K562 (cell line): ENCODE measurements at regions not wholly inside any gene's neighbourhood (a gene's known extent, or its start where the extent isn't known, plus 50 kb on each side); places are given as distances from the start of the nearest gene placed in this dataset.
A peak's percentile ranks its signal among the peaks of the same experiment; 100 is the strongest.

ENCODE experiments used
- ATAC-seq: fragments of 200-7000 bp; cut with Tn5 transposase; 3 replicates; pipeline ENCODE4 v1.9.1; 2020; ENCODE audit warnings: moderate library complexity
- BruUV-seq: library from RNA; stranded (reverse); fragments of 400-500 nt; replicated peaks from 2 replicates; lab custom pipeline; 2021; lab: Mats Ljungman, UMichigan
- CTCF ChIA-PET: fragments of 300-600 bp; formaldehyde crosslinking; extraction: SDS; loops from one replicate; lab custom pipeline; 2021; ENCODE audit warnings: low intra/inter-chr PET ratio; lab: Yijun Ruan, JAX
- POLR2A ChIA-PET: fragments of 300-600, 350-650 bp; sonication (Branson Sonifier 250); formaldehyde crosslinking; extraction: SDS; loops from one replicate; lab custom pipeline; 2021; ENCODE audit warnings: antibody characterized with exemption, inconsistent platforms; lab: Yijun Ruan, JAX
- DNase-seq, 4 experiments: peaks; one replicate each; pipeline versions ENCODE4 v3.0.0 to v3.0.0-alpha.2; 2011 to 2018; ENCODE audit warnings: low spot score in 3 of 4, mixed read lengths in 3 of 4; ENCODE audit errors: extremely low read depth in 1 of 4
- FAIRE-seq: peaks from 2 replicates; lab custom pipeline; 2011; peaks lifted over from hg19 to GRCh38; lab: Jason Lieb, UNC
- H2AFZ ChIP-seq: 2 replicates; pipeline ENCODE4 v1.6.0; 2011; ENCODE audit warnings: low read depth, low read length, control low read depth, inconsistent platforms
- H3K27ac ChIP-seq: fragments of 200-600 bp; 3 replicates; pipeline ENCODE4 v1.8.0; 2011; ENCODE audit warnings: low read depth, mild to moderate bottlenecking, control low read depth, inconsistent platforms, low read length, moderate library complexity, mixed read lengths; ENCODE audit errors: extremely low read depth
- H3K27me3 ChIP-seq, 2 experiments: fragments of 300-600 bp in 1 of 2; 2 replicates in 1 of 2; 3 replicates in 1 of 2; pipeline versions ENCODE4 v1.6.0 to v1.8.0; 2011; ENCODE audit warnings: inconsistent platforms in 2 of 2, low read length in 2 of 2, mild to moderate bottlenecking in 1 of 2, mixed read lengths in 1 of 2, moderate library complexity in 1 of 2; ENCODE audit not compliant: control insufficient read depth in 2 of 2, insufficient read depth in 2 of 2
- H3K36me3 ChIP-seq: fragments of 300-600 bp; 3 replicates; pipeline ENCODE4 v1.8.0; 2011; ENCODE audit warnings: mild to moderate bottlenecking, low read length, inconsistent platforms; ENCODE audit not compliant: control insufficient read depth, insufficient read depth
- H3K4me1 ChIP-seq, 2 experiments: fragments of 200-600 bp in 1 of 2; replicated peaks in 1 of 2; 2 replicates in 1 of 2; 3 replicates in 1 of 2; pipeline versions ENCODE4 v1.5.1 to v1.8.0; 2011; ENCODE audit warnings: inconsistent platforms in 2 of 2, low read length in 2 of 2, mild to moderate bottlenecking in 1 of 2, mixed read lengths in 1 of 2, moderate library complexity in 1 of 2; ENCODE audit not compliant: control insufficient read depth in 2 of 2, insufficient read depth in 2 of 2
- H3K4me2 ChIP-seq: 2 replicates; pipeline ENCODE4 v1.6.1; 2011; ENCODE audit warnings: low read length, control low read depth, inconsistent platforms, mixed read lengths; ENCODE audit not compliant: insufficient read depth
- H3K4me3 ChIP-seq: fragments of 200-600 bp; sonication (generic), shearing (Covaris generic); 2 replicates; pipeline ENCODE4 v1.5.1; 2016; ENCODE audit warnings: control low read depth, inconsistent platforms
- H3K79me2 ChIP-seq: fragments of 200-600 bp; 3 replicates; pipeline ENCODE4 v1.8.0; 2011; ENCODE audit warnings: low read length, inconsistent platforms; ENCODE audit not compliant: control insufficient read depth, insufficient read depth
- H3K9ac ChIP-seq, 2 experiments: 2 replicates each; pipeline versions ENCODE4 v1.6.0 to v1.6.1; 2011; ENCODE audit warnings: low read depth in 2 of 2, low read length in 2 of 2, control low read depth in 1 of 2, inconsistent platforms in 1 of 2, mild to moderate bottlenecking in 1 of 2, mixed read lengths in 1 of 2; ENCODE audit not compliant: insufficient read depth in 1 of 2
- H3K9me1 ChIP-seq: one replicate; pipeline ENCODE4 v1.6.0; 2011; ENCODE audit warnings: inconsistent platforms, mild to moderate bottlenecking, low read length, moderate library complexity; ENCODE audit not compliant: control insufficient read depth, insufficient read depth
- H3K9me3 ChIP-seq: replicated peaks from 2 replicates; pipeline ENCODE4 v1.5.1; 2011; ENCODE audit warnings: low read depth, low read length, inconsistent platforms; ENCODE audit not compliant: control insufficient read depth, insufficient read depth
- H4K20me1 ChIP-seq: replicated peaks from 2 replicates; pipeline ENCODE4 v1.6.1; 2011; ENCODE audit warnings: low read length, inconsistent platforms, mixed read lengths; ENCODE audit not compliant: control insufficient read depth, insufficient read depth
- KDM1A ChIP-seq, 2 experiments: fragments of 450-650 bp; IDR thresholded peaks; 2 replicates each; pipeline ENCODE4 v1.6.1; 2016; ENCODE audit warnings: mild to moderate bottlenecking in 2 of 2
- THAP12 ChIP-seq: fragments of 250-450 bp; sonication (Bioruptor Pico); IDR thresholded peaks from 2 replicates; pipeline ENCODE4 v1.9.0; 2021; ENCODE audit warnings: mild to moderate bottlenecking, inconsistent platforms
- WGBS: fragments of 100-300 bp; shearing (Covaris generic); methylation state at CpG from one replicate; pipeline ENCODE4 v1.1.6; 2016; ENCODE audit warnings: low coverage, mixed read lengths; ENCODE audit not compliant: insufficient coverage; ENCODE audit errors: missing lambda C conversion rate; 5-methylcytosine and 5-hydroxymethylcytosine counted together
- in situ Hi-C: fragments of 300-500 bp; cut with MboI; formaldehyde crosslinking; loops from 4 replicates; pipeline ENCODE4 v1.15.0; 2018; ENCODE audit warnings: inconsistent platforms, mixed read lengths
- intact Hi-C: fragments of 100-400 bp; cut with micrococcal nuclease; formaldehyde crosslinking; loops from 2 replicates; pipeline ENCODE4 v1.14.2; 2022

GRCh38 chr1:2937805-2938204 is 83.5 kb upstream of the ACTRT2 start:
- no peak overlapping the region for H2AFZ ChIP-seq
- POLR2A ChIA-PET = no interaction called here
- WGBS = 0% methylated on average over 1 of the region's 1 CpG

More at GRCh38 chr1:2937805-2938204, 83.5 kb upstream of the ACTRT2 start:
- H3K4me1 ChIP-seq = no peaks in the 10 kb centered on the region
- no peak overlapping the region for H3K4me2 ChIP-seq
- H3K4me3 ChIP-seq = no peak overlapping the region
- no peaks in the 10 kb centered on the region for H3K9me1 ChIP-seq
- BruUV-seq = no TSS peak
- no peaks in the 10 kb centered on the region for H4K20me1 ChIP-seq
- no peaks in the 10 kb centered on the region for H3K79me2 ChIP-seq
- in situ Hi-C loops (no loop called here), intact Hi-C loops (no loop called here)
- no peak overlapping the region for H3K9ac ChIP-seq
- no peaks in the 10 kb centered on the region; the same call in 1 of the 2 replicates for H3K9me3 ChIP-seq
- TF ChIP-seq THAP12 (CRISPR knock-in tag) = no peak
- TF ChIP-seq KDM1A (IDR thresholded peaks at IDR 0.05) = peak in 1 of 2 experiments; percentile 44; a peak in 1 of 4 replicates
- FAIRE-seq (no peak), ATAC-seq (no peak), DNase-seq (no peak)
- H3K27me3 ChIP-seq = peaks cover 6 to 24% of the 10 kb centered on the region in 2 experiments; a peak in 3 of 5 replicates
- no peak overlapping the region for H3K27ac ChIP-seq
- CTCF ChIA-PET = no interaction called here
- no peaks in the 10 kb centered on the region for H3K36me3 ChIP-seq
